Activated T-helper 1 cell treated with Interleukin-2 at 50 U/mL for 16 hours (primary cell): ENCODE measurements at regions not wholly inside any gene's neighbourhood (a gene's known extent, or its start where the extent isn't known, plus 50 kb on each side); places are given as distances from the start of the nearest gene placed in this dataset.
"Not testable (repeated sequence)": the region's sequence is repeated elsewhere in the genome, so short reads cannot be mapped to it uniquely, and the experiment has no call there.

ENCODE experiments used
- DNase-seq: peaks from one replicate; pipeline ENCODE4 v3.0.0-alpha.2; 2020; ENCODE audit warnings: low read depth

GRCh38 chr15:66964111-66964738, 101.2 kb upstream of the SMAD3 start:
- DNase-seq = no peak

- no peak for DNase-seq
Measured at GRCh38 chr15:66964791-66965190, 100.6 kb upstream of the SMAD3 start.

- no peak for DNase-seq
Measured at GRCh38 chr15:66965201-66965900, 100.1 kb upstream of the SMAD3 start.

GRCh38 chr15:66966256-66966655, 99.1 kb upstream of the SMAD3 start:
- DNase-seq = no peak

- DNase-seq = no peak
Measured at GRCh38 chr15:66968806-66969596, 96.4 kb upstream of the SMAD3 start.

- not testable (repeated sequence) for DNase-seq
Measured at GRCh38 chr15:66974131-66974530, 91.3 kb upstream of the SMAD3 start.

GRCh38 chr15:66976106-66976640, 89.2 kb upstream of the SMAD3 start:
- DNase-seq = not testable (repeated sequence)

- not testable (repeated sequence) for DNase-seq
Measured at GRCh38 chr15:66980326-66980725, 85.1 kb upstream of the SMAD3 start.

- DNase-seq = no peak
Measured at GRCh38 chr15:66981771-66982170, 83.6 kb upstream of the SMAD3 start.

GRCh38 chr15:66982250-66982649, 83.2 kb upstream of the SMAD3 start:
- DNase-seq = no peak

GRCh38 chr15:66982816-66983215, 82.6 kb upstream of the SMAD3 start:
- no peak for DNase-seq

- DNase-seq = no peak
Measured at GRCh38 chr15:66985653-66986052, 79.7 kb upstream of the SMAD3 start.

- no peak for DNase-seq
Measured at GRCh38 chr15:66986951-66987350, 78.5 kb upstream of the SMAD3 start.

- DNase-seq = no peak
Measured at GRCh38 chr15:66993090-66993489, 72.3 kb upstream of the SMAD3 start.

- DNase-seq = no peak
Measured at GRCh38 chr15:66993874-66994696, 71.3 kb upstream of the SMAD3 start.

- DNase-seq = no peak
Measured at GRCh38 chr15:66994927-66995656, 70.3 kb upstream of the SMAD3 start.

- DNase-seq = no peak
Measured at GRCh38 chr15:66996094-66996493, 69.3 kb upstream of the SMAD3 start.

GRCh38 chr15:66997212-66997611, 68.2 kb upstream of the SMAD3 start:
- DNase-seq = no peak

GRCh38 chr15:66998234-66998633, 67.2 kb upstream of the SMAD3 start:
- DNase-seq = not testable (repeated sequence)

- DNase-seq = no peak
Measured at GRCh38 chr15:66999046-66999968, 66.1 kb upstream of the SMAD3 start.
